Trophoblast cell (in vitro differentiated cells and primary cell): ENCODE measurements at regions not wholly inside any gene's neighbourhood (a gene's known extent, or its start where the extent isn't known, plus 50 kb on each side); places are given as distances from the start of the nearest gene placed in this dataset.

ENCODE experiments used
- DNase-seq, 2 donors: peaks; one replicate each; pipeline ENCODE4 v3.0.0-alpha.2; 2016
- H2AFZ ChIP-seq: 2 replicates; pipeline ENCODE4 v1.6.1; 2013; ENCODE audit warnings: low read length, moderate library complexity, mild to moderate bottlenecking; ENCODE audit not compliant: insufficient read depth, poor library complexity
- H2AK5ac ChIP-seq: 2 replicates; pipeline ENCODE4 v1.6.1; 2013; ENCODE audit warnings: mild to moderate bottlenecking, low read length
- H2BK120ac ChIP-seq: 2 replicates; pipeline ENCODE4 v1.6.1; 2013; ENCODE audit warnings: low read length, mild to moderate bottlenecking, moderate library complexity; ENCODE audit not compliant: insufficient read depth, poor library complexity
- H2BK12ac ChIP-seq: 2 replicates; pipeline ENCODE4 v1.6.1; 2013; ENCODE audit warnings: mild to moderate bottlenecking, low read length, moderate library complexity
- H2BK5ac ChIP-seq: 2 replicates; pipeline ENCODE4 v1.6.1; 2013; ENCODE audit warnings: low read length, low read depth, moderate library complexity, mild to moderate bottlenecking; ENCODE audit not compliant: poor library complexity
- H3K14ac ChIP-seq: 2 replicates; pipeline ENCODE4 v1.6.1; 2013; ENCODE audit warnings: mild to moderate bottlenecking, low read length
- H3K18ac ChIP-seq: 2 replicates; pipeline ENCODE4 v1.6.1; 2013; ENCODE audit warnings: mild to moderate bottlenecking, low read length
- H3K23ac ChIP-seq: 2 replicates; pipeline ENCODE4 v1.6.1; 2013; ENCODE audit warnings: low read length
- H3K27ac ChIP-seq: 2 replicates; pipeline ENCODE4 v1.5.1; 2013; ENCODE audit warnings: low read depth, mild to moderate bottlenecking, inconsistent platforms, low read length, moderate library complexity
- H3K27me3 ChIP-seq: 2 replicates; pipeline ENCODE4 v1.6.1; 2013; ENCODE audit warnings: inconsistent platforms, mild to moderate bottlenecking, low read length, moderate library complexity; ENCODE audit not compliant: insufficient read depth
- H3K36me3 ChIP-seq, 2 experiments: 1 replicate in 1 of 2; 2 replicates in 1 of 2; pipeline ENCODE4 v1.6.1; 2013; ENCODE audit warnings: low read length in 2 of 2, mild to moderate bottlenecking in 2 of 2, moderate library complexity in 1 of 2; ENCODE audit not compliant: insufficient read depth in 2 of 2, control insufficient read depth in 1 of 2
- H3K4ac ChIP-seq: 2 replicates; pipeline ENCODE4 v1.6.1; 2013; ENCODE audit warnings: low read depth, mild to moderate bottlenecking, low read length, moderate library complexity
- H3K4me1 ChIP-seq, 2 experiments: 1 replicate in 1 of 2; 2 replicates in 1 of 2; pipeline ENCODE4 v1.6.1; 2013; ENCODE audit warnings: low read length in 2 of 2, mild to moderate bottlenecking in 2 of 2, moderate library complexity in 1 of 2; ENCODE audit not compliant: insufficient read depth in 2 of 2, control insufficient read depth in 1 of 2
- H3K4me2 ChIP-seq: 2 replicates; pipeline ENCODE4 v1.6.1; 2013; ENCODE audit warnings: inconsistent platforms, mild to moderate bottlenecking, low read length, moderate library complexity
- H3K4me3 ChIP-seq: 2 replicates; pipeline ENCODE4 v1.5.1; 2013; ENCODE audit warnings: mild to moderate bottlenecking, low read depth, low read length, inconsistent platforms
- H3K79me1 ChIP-seq: one replicate; pipeline ENCODE4 v1.6.1; 2013; ENCODE audit warnings: low read length
- H3K79me2 ChIP-seq: 2 replicates; pipeline ENCODE4 v1.6.1; 2013; ENCODE audit warnings: low read length, mild to moderate bottlenecking; ENCODE audit not compliant: control insufficient read depth, insufficient read depth, poor library complexity
- H3K9ac ChIP-seq: 2 replicates; pipeline ENCODE4 v1.6.1; 2013; ENCODE audit warnings: mild to moderate bottlenecking, low read length
- H3K9me3 ChIP-seq: 2 replicates; pipeline ENCODE4 v1.6.1; 2013; ENCODE audit warnings: low read depth, mild to moderate bottlenecking, control low read depth, inconsistent platforms, low read length; ENCODE audit not compliant: insufficient read depth
- H4K12ac ChIP-seq: 2 replicates; pipeline ENCODE4 v1.6.1; 2013; ENCODE audit warnings: low read depth, mild to moderate bottlenecking, low read length, moderate library complexity
- H4K8ac ChIP-seq: 2 replicates; pipeline ENCODE4 v1.6.1; 2013; ENCODE audit warnings: low read depth, mild to moderate bottlenecking, low read length, moderate library complexity
- H4K91ac ChIP-seq: one replicate; pipeline ENCODE4 v1.6.1; 2013; ENCODE audit warnings: low read depth, mild to moderate bottlenecking, low read length, moderate library complexity
- WGBS: extraction: QIAGEN DNeasy Blood & Tissue Kit; methylation state at CpG from one replicate; pipeline ENCODE4 v1.1.7; 2013; ENCODE audit warnings: missing lambda C conversion rate; ENCODE audit not compliant: insufficient read length, insufficient coverage; ENCODE audit errors: extremely low coverage; 5-methylcytosine and 5-hydroxymethylcytosine counted together

- no peak for DNase-seq
- H3K4me2 ChIP-seq = no peak overlapping the region
- H4K8ac ChIP-seq = no peak overlapping the region
- no peak overlapping the region for H2BK5ac ChIP-seq
- H2AFZ ChIP-seq = no peak overlapping the region
- H4K91ac ChIP-seq = no peak overlapping the region
- no peak overlapping the region for H3K23ac ChIP-seq
- no peaks in the 10 kb centered on the region for H3K79me2 ChIP-seq
- H3K14ac ChIP-seq = no peak overlapping the region
- no peaks in the 10 kb centered on the region for H3K4me1 ChIP-seq
- H3K4ac ChIP-seq = no peak overlapping the region
- WGBS = no CpG with 5 or more reads among the region's 5 CpGs
- H3K36me3 ChIP-seq = no peaks in the 10 kb centered on the region
- no peak overlapping the region for H3K18ac ChIP-seq
- H3K9me3 ChIP-seq = no peaks in the 10 kb centered on the region
- H3K9ac ChIP-seq = no peak overlapping the region
- no peak overlapping the region for H2AK5ac ChIP-seq
- H3K4me3 ChIP-seq = no peak overlapping the region
- H2BK120ac ChIP-seq = no peak overlapping the region
- no peak overlapping the region for H3K27ac ChIP-seq
- H3K27me3 ChIP-seq = no peaks in the 10 kb centered on the region
- H2BK12ac ChIP-seq = no peak overlapping the region
- H4K12ac ChIP-seq = no peak overlapping the region
- H3K79me1 ChIP-seq = no peaks in the 10 kb centered on the region
Observed at GRCh38 chr9:85487872-85488271, 253.9 kb downstream of the AGTPBP1 start.

- Histone ChIP-seq H4K91ac (no peak overlapping the region), H3K9me3 (no peaks in the 10 kb centered on the region), H3K27ac (no peak overlapping the region), H3K4me2 (no peak overlapping the region), H4K8ac (no peak overlapping the region), H3K4me1 (no peaks in the 10 kb centered on the region), H3K23ac (no peak overlapping the region), H3K9ac (no peak overlapping the region), H2AFZ (no peak overlapping the region), H3K27me3 (no peaks in the 10 kb centered on the region), H3K14ac (no peak overlapping the region), H2BK12ac (no peak overlapping the region), H2AK5ac (no peak overlapping the region), H3K18ac (no peak overlapping the region), H3K79me2 (no peaks in the 10 kb centered on the region), H3K4ac (no peak overlapping the region), H2BK5ac (no peak overlapping the region), H3K79me1 (no peaks in the 10 kb centered on the region), H3K36me3 (no peaks in the 10 kb centered on the region), H2BK120ac (no peak overlapping the region), H3K4me3 (no peak overlapping the region), H4K12ac (no peak overlapping the region)
- DNase-seq = no peak
- WGBS = no CpG with 5 or more reads among the region's 2 CpGs
Observed at GRCh38 chr9:85484235-85484634, 257.5 kb downstream of the AGTPBP1 start.

- Histone ChIP-seq H3K14ac (no peak overlapping the region), H4K91ac (no peak overlapping the region), H4K12ac (no peak overlapping the region), H3K79me1 (no peaks in the 10 kb centered on the region), H3K4me2 (no peak overlapping the region), H4K8ac (no peak overlapping the region), H3K9me3 (no peaks in the 10 kb centered on the region), H2AK5ac (no peak overlapping the region), H3K79me2 (no peaks in the 10 kb centered on the region), H2BK5ac (no peak overlapping the region), H2BK120ac (no peak overlapping the region), H3K27me3 (no peaks in the 10 kb centered on the region), H3K23ac (no peak overlapping the region), H3K9ac (no peak overlapping the region), H3K4me3 (no peak overlapping the region), H2AFZ (no peak overlapping the region), H3K36me3 (no peaks in the 10 kb centered on the region), H3K4ac (no peak overlapping the region), H2BK12ac (no peak overlapping the region), H3K27ac (no peak overlapping the region), H3K4me1 (no peaks in the 10 kb centered on the region), H3K18ac (no peak overlapping the region)
- DNase-seq = no peak
- no CpG with 5 or more reads among the region's 4 CpGs for WGBS
Observed at GRCh38 chr9:85483208-85483607, 258.5 kb downstream of the AGTPBP1 start.

DNA sequence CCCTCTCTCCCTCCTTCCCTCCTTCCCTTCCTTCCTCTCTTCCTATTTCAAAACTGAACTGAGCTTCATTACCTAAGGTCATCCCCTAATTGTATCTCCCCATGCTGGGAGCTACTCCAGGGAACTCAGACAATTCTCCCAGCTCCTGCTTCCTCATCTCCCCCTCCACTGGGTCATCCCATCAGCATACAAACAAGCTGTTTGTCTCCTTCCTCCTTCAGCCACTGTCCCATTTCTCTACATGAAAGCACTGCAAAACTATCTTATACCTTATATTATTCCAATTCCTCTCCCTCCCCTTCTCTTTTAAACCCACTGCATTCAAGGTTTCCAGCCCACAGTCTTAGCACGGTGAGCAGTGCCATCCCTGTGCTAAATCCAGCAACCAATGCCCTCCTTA, 262.4 kb downstream of the AGTPBP1 start:
- no peak overlapping the region for H2AK5ac ChIP-seq
- no CpG with 5 or more reads among the region's 1 CpG for WGBS
- H3K4me1 ChIP-seq = no peaks in the 10 kb centered on the region

More for the DNA sequence above, 262.4 kb downstream of the AGTPBP1 start:
- Histone ChIP-seq H3K9me3 (peaks cover 6% of the 10 kb centered on the region), H4K8ac (no peak overlapping the region), H3K4ac (no peak overlapping the region), H3K9ac (no peak overlapping the region), H3K23ac (peak overlapping the region; percentile 47), H4K12ac (no peak overlapping the region), H3K14ac (no peak overlapping the region), H2BK5ac (no peak overlapping the region), H2BK12ac (no peak overlapping the region), H3K79me1 (no peaks in the 10 kb centered on the region), H2AFZ (no peak overlapping the region), H2BK120ac (no peak overlapping the region), H3K4me3 (no peak overlapping the region), H3K27me3 (no peaks in the 10 kb centered on the region), H4K91ac (no peak overlapping the region), H3K36me3 (no peaks in the 10 kb centered on the region), H3K4me2 (no peak overlapping the region), H3K18ac (no peak overlapping the region), H3K79me2 (no peaks in the 10 kb centered on the region), H3K27ac (no peak overlapping the region)
- DNase-seq = no peak
